ENCODE measurements at regions not wholly inside any gene's neighbourhood (a gene's known extent, or its start where the extent isn't known, plus 50 kb on each side); places are given as distances from the start of the nearest gene placed in this dataset.
"Not testable (repeated sequence)": the region's sequence is repeated elsewhere in the genome, so short reads cannot be mapped to it uniquely, and the experiment has no call there.

DNA sequence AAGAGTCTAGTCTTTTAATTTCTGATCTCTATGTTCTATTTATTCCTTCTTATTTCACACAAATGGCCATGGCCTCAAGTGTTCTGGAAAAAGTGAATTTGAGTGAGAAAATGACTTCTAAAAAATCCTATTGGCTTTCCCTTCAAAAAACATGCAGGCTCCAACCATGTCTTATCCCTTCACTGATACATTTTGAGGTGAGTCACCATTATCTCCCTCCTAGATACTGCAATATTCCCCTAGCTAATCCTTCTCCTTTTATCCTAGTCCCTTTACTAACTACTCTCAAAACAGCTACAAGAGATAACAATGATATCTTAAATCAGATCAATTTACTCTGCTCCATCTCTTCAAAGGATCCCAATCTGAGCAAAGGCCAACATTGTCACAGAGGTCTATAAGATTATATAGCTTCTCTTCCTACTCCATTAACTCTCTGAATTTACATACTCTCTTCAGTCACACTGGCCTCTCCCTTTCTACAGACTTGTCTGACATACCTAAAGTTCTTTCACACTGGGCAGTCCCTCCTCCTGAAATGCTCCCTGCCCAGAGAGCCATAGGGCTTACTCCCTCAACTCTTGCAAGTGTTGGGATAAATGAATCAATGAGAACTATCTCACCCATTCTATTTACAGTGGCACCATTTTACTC, 129.2 kb downstream of the TENT5A start:
- H3K4me1 ChIP-seq (ENCODE audit: control insufficient read depth, low read depth, low read length): no peaks in the 10 kb centered on the region
- H3K36me3 ChIP-seq (ENCODE audit: control insufficient read depth, low read depth, low read length): no peaks in the 10 kb centered on the region
- H3K9ac ChIP-seq (ENCODE audit: low read length): no peak overlapping the region
- no peaks in the 10 kb centered on the region for H3K9me3 ChIP-seq (ENCODE audit: control insufficient read depth, low read depth, low read length)
- H3K27me3 ChIP-seq (ENCODE audit: control insufficient read depth, insufficient read depth, low read length): no peaks in the 10 kb centered on the region
- H3K27ac ChIP-seq (ENCODE audit: low read length): no peak overlapping the region
- no peak overlapping the region for H3K4me3 ChIP-seq (ENCODE audit: low read length)

DNA sequence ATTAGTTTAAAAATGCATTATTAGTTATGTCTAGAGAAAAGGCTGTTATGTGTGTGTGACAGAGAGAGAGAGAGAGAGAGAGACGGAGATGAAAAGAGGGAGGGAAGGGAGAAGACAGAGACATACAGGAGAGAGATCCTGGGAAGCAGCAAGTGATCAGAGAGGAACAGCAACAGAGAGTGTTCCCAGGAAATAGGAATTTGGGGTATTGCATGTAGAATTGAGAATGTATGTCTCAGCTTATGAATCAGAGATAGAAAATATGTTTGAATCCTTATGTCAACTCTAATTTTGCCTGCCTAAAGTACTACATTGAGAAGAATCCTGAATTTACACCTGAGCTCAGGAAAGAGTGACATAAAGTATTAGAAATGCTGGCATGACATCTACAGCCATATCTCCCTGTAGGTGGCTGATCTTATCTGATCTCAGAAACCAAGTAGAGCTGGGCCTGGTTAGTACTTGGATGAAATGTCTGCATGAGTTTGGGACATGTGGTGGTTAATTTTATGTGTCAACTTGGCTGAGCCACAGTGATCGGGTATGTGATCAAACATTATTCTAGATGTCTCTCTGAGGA, 130.6 kb downstream of the TENT5A start:
- Histone ChIP-seq H3K9me3 (ENCODE audit: control insufficient read depth, low read depth, low read length) (no peaks in the 10 kb centered on the region), H3K27ac (ENCODE audit: low read length) (no peak overlapping the region), H3K9ac (ENCODE audit: low read length) (no peak overlapping the region), H3K4me3 (ENCODE audit: low read length) (no peak overlapping the region), H3K27me3 (ENCODE audit: control insufficient read depth, insufficient read depth, low read length) (no peaks in the 10 kb centered on the region), H3K36me3 (ENCODE audit: control insufficient read depth, low read depth, low read length) (no peaks in the 10 kb centered on the region), H3K4me1 (ENCODE audit: control insufficient read depth, low read depth, low read length) (no peaks in the 10 kb centered on the region)

DNA sequence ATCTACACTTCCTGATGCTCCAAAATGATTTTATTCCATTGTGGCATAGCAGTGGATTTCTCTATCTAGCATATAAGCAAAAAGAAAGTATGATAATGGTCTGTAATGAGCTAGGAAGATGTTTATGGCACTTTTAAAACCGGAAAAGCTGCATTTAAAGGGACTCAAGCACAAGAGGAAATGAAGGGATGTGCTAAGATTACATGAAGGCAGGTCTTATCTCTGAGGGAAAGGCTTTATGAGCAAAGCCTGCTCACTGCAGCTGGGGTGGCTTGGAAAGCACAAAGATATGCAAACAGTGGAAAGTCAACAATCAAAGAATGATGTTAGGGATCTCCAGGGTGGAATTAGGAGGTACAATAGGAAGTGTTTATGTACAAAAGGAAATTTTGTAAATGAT, 138.2 kb downstream of the TENT5A start:
- no peaks in the 10 kb centered on the region for H3K4me1 ChIP-seq (ENCODE audit: control insufficient read depth, low read depth, low read length)
- no peaks in the 10 kb centered on the region for H3K9me3 ChIP-seq (ENCODE audit: control insufficient read depth, low read depth, low read length)
- H3K9ac ChIP-seq (ENCODE audit: low read length): no peak overlapping the region
- no peaks in the 10 kb centered on the region for H3K27me3 ChIP-seq (ENCODE audit: control insufficient read depth, insufficient read depth, low read length)
- no peak overlapping the region for H3K4me3 ChIP-seq (ENCODE audit: low read length)
- no peaks in the 10 kb centered on the region for H3K36me3 ChIP-seq (ENCODE audit: control insufficient read depth, low read depth, low read length)
- no peak overlapping the region for H3K27ac ChIP-seq (ENCODE audit: low read length)

DNA sequence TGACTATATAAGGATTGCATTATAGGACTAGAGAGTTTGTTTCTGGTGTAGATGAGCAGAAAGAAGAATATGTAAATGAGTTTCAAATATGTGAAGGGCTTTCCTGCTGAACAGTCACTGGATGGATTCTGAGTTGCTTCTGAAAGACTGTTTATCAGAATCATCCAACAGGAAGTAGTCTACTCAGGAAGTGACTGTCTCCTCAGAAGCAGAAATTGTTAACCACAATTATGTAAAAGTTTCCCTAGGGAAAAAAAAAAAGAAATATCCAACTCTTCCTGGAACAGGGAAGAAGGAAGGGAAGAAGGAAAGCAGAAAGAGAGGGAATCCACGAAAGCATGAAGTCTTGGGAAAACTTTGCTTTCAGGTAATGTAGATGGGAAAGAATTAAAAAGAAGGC, 138.9 kb downstream of the TENT5A start:
- H3K9me3 ChIP-seq (ENCODE audit: control insufficient read depth, low read depth, low read length): no peaks in the 10 kb centered on the region
- H3K4me3 ChIP-seq (ENCODE audit: low read length): no peak overlapping the region
- no peaks in the 10 kb centered on the region for H3K36me3 ChIP-seq (ENCODE audit: control insufficient read depth, low read depth, low read length)
- H3K27me3 ChIP-seq (ENCODE audit: control insufficient read depth, insufficient read depth, low read length): no peaks in the 10 kb centered on the region
- H3K27ac ChIP-seq (ENCODE audit: low read length): no peak overlapping the region
- no peak overlapping the region for H3K9ac ChIP-seq (ENCODE audit: low read length)
- H3K4me1 ChIP-seq (ENCODE audit: control insufficient read depth, low read depth, low read length): no peaks in the 10 kb centered on the region

DNA sequence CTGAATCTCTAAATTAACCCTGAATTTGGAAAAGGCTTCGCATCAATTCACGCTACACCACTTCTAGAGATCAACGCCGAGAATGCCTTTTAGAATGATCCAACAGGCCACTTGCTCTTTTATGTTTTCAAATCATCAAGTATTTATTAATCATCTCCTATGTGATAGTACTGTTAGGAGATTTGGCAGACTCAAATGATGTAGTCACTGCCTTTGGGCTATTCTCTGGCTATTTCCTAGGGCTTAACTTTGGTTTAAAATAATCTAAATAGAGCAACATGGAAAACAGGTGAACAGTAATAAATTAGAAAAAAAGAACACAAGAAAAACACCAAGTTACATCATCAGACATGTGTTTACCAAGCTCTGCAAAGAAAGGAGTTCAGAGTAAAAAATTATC, 140.3 kb downstream of the TENT5A start:
- H3K4me1 ChIP-seq (ENCODE audit: control insufficient read depth, low read depth, low read length): no peaks in the 10 kb centered on the region
- H3K9ac ChIP-seq (ENCODE audit: low read length): no peak overlapping the region
- no peaks in the 10 kb centered on the region for H3K9me3 ChIP-seq (ENCODE audit: control insufficient read depth, low read depth, low read length)
- no peaks in the 10 kb centered on the region for H3K27me3 ChIP-seq (ENCODE audit: control insufficient read depth, insufficient read depth, low read length)
- no peak overlapping the region for H3K27ac ChIP-seq (ENCODE audit: low read length)
- no peak overlapping the region for H3K4me3 ChIP-seq (ENCODE audit: low read length)
- no peaks in the 10 kb centered on the region for H3K36me3 ChIP-seq (ENCODE audit: control insufficient read depth, low read depth, low read length)

DNA sequence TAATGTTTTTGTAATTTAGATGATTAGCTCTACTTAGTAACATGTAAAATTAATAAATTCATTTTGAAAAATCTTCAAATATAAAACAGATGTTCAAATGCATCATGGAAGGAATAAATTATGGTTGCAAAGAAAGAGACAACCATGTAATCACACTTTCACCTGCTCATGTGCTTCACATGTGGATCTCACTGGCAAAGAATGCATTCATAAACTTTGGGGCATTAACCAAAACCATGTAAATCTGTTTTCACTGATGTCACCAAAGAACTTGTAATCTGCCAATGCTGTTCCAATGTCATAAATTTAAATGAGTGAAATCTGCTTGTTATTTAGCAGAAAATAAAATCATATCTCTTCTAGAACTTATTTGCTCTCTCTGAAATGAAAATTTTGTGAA, 142.7 kb downstream of the TENT5A start:
- Histone ChIP-seq H3K36me3 (ENCODE audit: control insufficient read depth, low read depth, low read length) (no peaks in the 10 kb centered on the region), H3K9ac (ENCODE audit: low read length) (no peak overlapping the region), H3K4me1 (ENCODE audit: control insufficient read depth, low read depth, low read length) (no peaks in the 10 kb centered on the region), H3K27me3 (ENCODE audit: control insufficient read depth, insufficient read depth, low read length) (no peaks in the 10 kb centered on the region), H3K27ac (ENCODE audit: low read length) (no peak overlapping the region), H3K4me3 (ENCODE audit: low read length) (no peak overlapping the region), H3K9me3 (ENCODE audit: control insufficient read depth, low read depth, low read length) (no peaks in the 10 kb centered on the region)

DNA sequence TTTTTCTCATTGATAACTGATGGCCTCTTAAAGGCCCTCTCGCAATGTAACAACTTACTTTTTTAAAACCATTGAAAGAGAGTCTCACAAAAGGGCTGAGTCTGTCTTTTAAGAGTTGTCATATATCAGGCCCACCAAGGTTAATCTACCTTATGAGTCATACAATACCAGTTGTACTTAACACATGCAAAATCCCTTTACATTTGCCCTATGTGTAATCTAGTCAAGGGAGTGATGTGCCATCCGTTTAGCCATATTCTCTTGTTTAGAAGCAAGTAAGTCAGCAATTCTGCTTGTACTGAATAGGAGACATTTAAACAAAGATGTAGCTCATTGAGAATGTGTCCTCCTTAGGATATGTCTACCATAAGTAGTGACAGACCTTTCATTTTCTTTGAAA, 143.7 kb downstream of the TENT5A start:
- no peak overlapping the region for H3K9ac ChIP-seq (ENCODE audit: low read length)
- H3K4me1 ChIP-seq (ENCODE audit: control insufficient read depth, low read depth, low read length): no peaks in the 10 kb centered on the region
- H3K27me3 ChIP-seq (ENCODE audit: control insufficient read depth, insufficient read depth, low read length): no peaks in the 10 kb centered on the region
- no peaks in the 10 kb centered on the region for H3K9me3 ChIP-seq (ENCODE audit: control insufficient read depth, low read depth, low read length)
- H3K36me3 ChIP-seq (ENCODE audit: control insufficient read depth, low read depth, low read length): no peaks in the 10 kb centered on the region
- H3K4me3 ChIP-seq (ENCODE audit: low read length): no peak overlapping the region
- H3K27ac ChIP-seq (ENCODE audit: low read length): no peak overlapping the region

DNA sequence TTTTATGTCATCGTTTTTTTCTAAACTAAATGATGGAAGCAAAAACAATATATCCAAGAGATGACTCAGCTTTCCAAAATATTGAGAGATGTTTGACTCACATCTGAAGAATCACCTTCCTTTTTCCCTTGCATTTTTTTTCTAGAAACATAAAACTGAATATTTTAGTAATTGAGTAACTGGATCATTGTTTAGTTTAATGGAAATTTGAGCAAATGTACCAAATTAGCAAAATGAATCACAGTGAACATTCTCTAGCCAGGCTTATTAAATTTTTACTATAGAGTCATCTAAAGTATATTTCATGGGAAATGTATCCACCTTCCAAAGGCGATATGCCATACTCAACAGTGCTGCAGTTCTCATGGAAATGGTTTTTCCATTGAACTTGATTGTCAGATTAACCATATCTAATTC, 145.5 kb downstream of the TENT5A start:
- no peak overlapping the region for H3K4me3 ChIP-seq (ENCODE audit: low read length)
- no peaks in the 10 kb centered on the region for H3K36me3 ChIP-seq (ENCODE audit: control insufficient read depth, low read depth, low read length)
- no peaks in the 10 kb centered on the region for H3K9me3 ChIP-seq (ENCODE audit: control insufficient read depth, low read depth, low read length)
- no peaks in the 10 kb centered on the region for H3K4me1 ChIP-seq (ENCODE audit: control insufficient read depth, low read depth, low read length)
- H3K27ac ChIP-seq (ENCODE audit: low read length): no peak overlapping the region
- H3K9ac ChIP-seq (ENCODE audit: low read length): no peak overlapping the region
- no peaks in the 10 kb centered on the region for H3K27me3 ChIP-seq (ENCODE audit: control insufficient read depth, insufficient read depth, low read length)

DNA sequence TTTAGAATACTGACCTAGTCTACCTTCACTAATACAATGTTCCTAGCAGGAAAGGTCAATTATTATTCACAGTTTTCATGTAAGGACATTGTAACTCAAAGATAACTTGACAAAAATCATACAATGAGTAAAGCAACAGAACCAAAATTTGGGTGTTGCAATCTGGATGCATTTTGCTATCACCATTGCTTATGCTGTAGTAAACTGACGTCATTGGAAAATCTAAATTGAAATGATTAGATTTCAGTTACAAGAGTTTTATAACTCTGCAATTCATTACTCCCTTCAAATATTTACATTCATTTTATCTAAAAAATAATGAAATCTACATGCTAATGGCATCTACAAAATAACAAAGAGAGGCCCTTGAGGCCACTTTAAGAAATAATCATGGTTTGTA, 147.0 kb downstream of the TENT5A start:
- Histone ChIP-seq H3K4me3 (ENCODE audit: low read length) (no peak overlapping the region), H3K9me3 (ENCODE audit: control insufficient read depth, low read depth, low read length) (no peaks in the 10 kb centered on the region)

DNA sequence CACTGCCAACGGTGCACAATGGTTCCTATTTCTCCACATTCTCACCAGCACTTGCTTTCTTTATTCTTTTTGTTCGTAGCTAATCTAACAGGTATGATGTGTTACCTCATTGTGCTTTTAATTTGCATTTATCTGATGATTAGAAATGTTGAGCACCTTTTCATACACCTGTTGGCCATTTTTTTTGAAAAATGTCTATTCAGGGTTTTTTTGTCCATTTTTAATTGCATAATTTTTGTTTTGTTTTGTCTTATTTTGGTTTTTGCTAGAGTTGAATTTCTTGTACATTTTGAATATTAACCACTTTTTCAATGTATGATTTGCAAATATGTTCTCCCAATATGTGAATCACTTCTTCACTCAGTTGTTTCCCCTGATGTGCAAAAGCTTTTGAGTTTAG, 150.6 kb downstream of the TENT5A start:
- H3K4me3 ChIP-seq (ENCODE audit: low read length): no peak overlapping the region
- no peaks in the 10 kb centered on the region for H3K27me3 ChIP-seq (ENCODE audit: control insufficient read depth, insufficient read depth, low read length)
- H3K9ac ChIP-seq (ENCODE audit: low read length): no peak overlapping the region
- no peaks in the 10 kb centered on the region for H3K36me3 ChIP-seq (ENCODE audit: control insufficient read depth, low read depth, low read length)
- no peak overlapping the region for H3K27ac ChIP-seq (ENCODE audit: low read length)
- no peaks in the 10 kb centered on the region for H3K4me1 ChIP-seq (ENCODE audit: control insufficient read depth, low read depth, low read length)
- no peaks in the 10 kb centered on the region for H3K9me3 ChIP-seq (ENCODE audit: control insufficient read depth, low read depth, low read length)

More for the DNA sequence above, 147.0 kb downstream of the TENT5A start:
- Histone ChIP-seq H3K27ac (ENCODE audit: low read length) (no peak overlapping the region), H3K4me1 (ENCODE audit: control insufficient read depth, low read depth, low read length) (no peaks in the 10 kb centered on the region), H3K36me3 (ENCODE audit: control insufficient read depth, low read depth, low read length) (no peaks in the 10 kb centered on the region), H3K27me3 (ENCODE audit: control insufficient read depth, insufficient read depth, low read length) (no peaks in the 10 kb centered on the region), H3K9ac (ENCODE audit: low read length) (no peak overlapping the region)

DNA sequence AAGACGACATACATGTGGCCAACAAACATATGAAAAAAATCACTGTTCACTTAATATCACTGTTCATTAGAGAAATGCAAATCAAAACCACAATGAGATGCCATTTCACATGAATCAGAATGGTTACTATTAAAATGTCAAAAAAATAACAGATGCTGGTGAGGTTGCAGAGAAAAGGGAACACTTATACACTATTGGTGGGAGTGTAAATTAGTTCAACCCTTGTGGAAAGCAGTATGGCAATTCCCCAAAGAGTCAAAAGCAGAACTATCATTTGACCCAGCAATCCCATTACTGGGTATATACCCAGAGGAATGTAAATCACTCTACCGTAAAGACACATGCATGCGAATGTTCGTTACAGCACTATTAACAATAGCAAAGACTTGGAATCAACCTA, 152.0 kb downstream of the TENT5A start:
- H3K36me3 ChIP-seq (ENCODE audit: control insufficient read depth, low read depth, low read length); H3K4me1 ChIP-seq (ENCODE audit: control insufficient read depth, low read depth, low read length); H3K4me3 ChIP-seq (ENCODE audit: low read length); H3K9ac ChIP-seq (ENCODE audit: low read length); H3K9me3 ChIP-seq (ENCODE audit: control insufficient read depth, low read depth, low read length); H3K27me3 ChIP-seq (ENCODE audit: control insufficient read depth, insufficient read depth, low read length); H3K27ac ChIP-seq (ENCODE audit: low read length): not testable (repeated sequence)

DNA sequence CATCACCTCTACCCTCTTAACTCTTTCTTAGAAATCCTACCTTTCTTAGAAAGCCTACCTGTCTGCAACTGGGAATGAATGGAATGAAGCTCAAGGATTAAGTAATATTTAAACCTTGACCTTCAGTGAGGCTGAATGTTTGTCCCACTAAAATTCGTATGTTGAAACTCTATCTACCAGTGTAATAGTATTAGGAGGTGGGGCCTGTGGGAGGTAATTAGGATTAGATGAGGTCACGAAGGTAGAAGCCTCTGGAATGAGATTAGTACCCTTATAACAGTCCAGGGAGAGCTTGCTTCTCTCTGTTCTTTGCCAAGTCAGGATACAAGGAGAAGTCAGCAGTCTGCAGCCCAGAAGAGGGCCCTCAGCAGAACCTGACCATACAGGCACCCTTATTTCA, 158.0 kb downstream of the TENT5A start:
- H3K9ac ChIP-seq (ENCODE audit: low read length): no peak overlapping the region
- no peaks in the 10 kb centered on the region for H3K4me1 ChIP-seq (ENCODE audit: control insufficient read depth, low read depth, low read length)
- H3K9me3 ChIP-seq (ENCODE audit: control insufficient read depth, low read depth, low read length): no peaks in the 10 kb centered on the region
- H3K27me3 ChIP-seq (ENCODE audit: control insufficient read depth, insufficient read depth, low read length): no peaks in the 10 kb centered on the region
- no peak overlapping the region for H3K27ac ChIP-seq (ENCODE audit: low read length)
- no peaks in the 10 kb centered on the region for H3K36me3 ChIP-seq (ENCODE audit: control insufficient read depth, low read depth, low read length)
- H3K4me3 ChIP-seq (ENCODE audit: low read length): no peak overlapping the region

Data from iPS-18a (cell line).